HG03558 (cell line): ENCODE measurements at regions not wholly inside any gene's neighbourhood (a gene's known extent, or its start where the extent isn't known, plus 50 kb on each side); places are given as distances from the start of the nearest gene placed in this dataset.
"Not testable (repeated sequence)": the region's sequence is repeated elsewhere in the genome, so short reads cannot be mapped to it uniquely, and the experiment has no call there.

Experiments used
- ATAC-seq: cut with Tn5 transposase; IDR thresholded peaks from one replicate; pipeline ENCODE4 v1.9.1; 2021; ENCODE audit warnings: moderate number of reproducible peaks; ENCODE audit not compliant: unreplicated experiment; ENCODE audit errors: extremely low read depth

- no peak for ATAC-seq
Observed at GRCh38 chr6:12640438-12640837, 76.1 kb upstream of the PHACTR1 start.

- ATAC-seq: not testable (repeated sequence)
Observed at GRCh38 chr6:12641785-12642184, 74.8 kb upstream of the PHACTR1 start.

- ATAC-seq: no peak
Observed at GRCh38 chr6:12645941-12646340, 70.6 kb upstream of the PHACTR1 start.

- ATAC-seq: no peak
Observed at GRCh38 chr6:12648171-12648570, 68.4 kb upstream of the PHACTR1 start.

GRCh38 chr6:12649325-12649724 is 67.2 kb upstream of the PHACTR1 start:
- no peak for ATAC-seq

- no peak for ATAC-seq
Observed at GRCh38 chr6:12653486-12653885, 63.1 kb upstream of the PHACTR1 start.

- ATAC-seq: no peak
Observed at GRCh38 chr6:12654107-12654506, 62.5 kb upstream of the PHACTR1 start.

GRCh38 chr6:12654514-12654913 is 62.1 kb upstream of the PHACTR1 start:
- ATAC-seq: no peak

- no peak for ATAC-seq
Observed at GRCh38 chr6:12656906-12657305, 59.7 kb upstream of the PHACTR1 start.

GRCh38 chr6:12657884-12658283 is 58.7 kb upstream of the PHACTR1 start:
- no peak for ATAC-seq

GRCh38 chr6:12661432-12662089 is 55.0 kb upstream of the PHACTR1 start:
- ATAC-seq: no peak
